Brain microvascular endothelial cell (primary cell): ENCODE measurements at regions not wholly inside any gene's neighbourhood (a gene's known extent, or its start where the extent isn't known, plus 50 kb on each side); places are given as distances from the start of the nearest gene placed in this dataset.

Source experiments
- DNase-seq: peaks from one replicate; pipeline ENCODE4 v3.0.0-alpha.2; 2020
- H3K27ac ChIP-seq: fragments of 250-450 bp; sonication (Bioruptor Pico); 2 replicates; pipeline ENCODE4 v1.5.1; 2020; ENCODE audit warnings: mild to moderate bottlenecking, moderate library complexity
- H3K27me3 ChIP-seq: fragments of 250-450 bp; sonication (Bioruptor Pico); replicated peaks from 2 replicates; pipeline ENCODE4 v1.5.1; 2020; ENCODE audit warnings: mild to moderate bottlenecking
- H3K36me3 ChIP-seq: fragments of 250-450 bp; sonication (Bioruptor Pico); replicated peaks from 2 replicates; pipeline ENCODE4 v1.5.1; 2020; ENCODE audit warnings: mild to moderate bottlenecking
- H3K4me3 ChIP-seq: 2 replicates; pipeline ENCODE4 v1.5.1; 2011; ENCODE audit warnings: low read depth, mild to moderate bottlenecking, control low read depth, low read length, moderate library complexity
- in situ Hi-C: cut with HindIII; loops from 2 replicates; pipeline ENCODE4 v1.10.0; 2017; ENCODE audit warnings: low sequenced_read_pairs, low pct_ligation_motif_present
- TF ChIP-seq, protein P1 (sequence below): IDR thresholded peaks from 2 replicates; pipeline ENCODE4 v1.5.1; 2011; ENCODE audit warnings: low read depth, mild to moderate bottlenecking, moderate library complexity, low read length, control low read depth, inconsistent platforms; ENCODE audit errors: missing control alignments

DNA sequence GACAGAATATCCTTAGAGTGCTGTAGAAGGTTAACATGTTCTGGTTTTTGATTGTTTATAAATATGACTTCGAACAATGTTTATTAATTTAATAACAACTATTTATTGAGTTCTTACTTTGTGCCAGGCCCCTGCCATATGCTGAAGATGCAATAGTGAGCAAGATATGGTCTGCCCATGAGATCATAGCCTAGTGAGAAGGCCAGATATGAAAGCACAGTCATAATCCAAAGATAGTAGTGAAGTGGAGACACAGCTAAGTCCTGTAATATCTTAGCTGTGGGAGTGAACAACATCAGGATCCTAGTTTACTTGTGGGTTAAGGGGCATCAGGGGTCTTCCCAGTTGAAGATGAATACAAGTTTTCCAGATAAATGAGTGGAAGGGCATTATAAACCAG, 189.4 kb upstream of the FBXO33 start:
- DNase-seq = no peak
- in situ Hi-C loops = no loop called here
- TF ChIP-seq, protein P1, sequence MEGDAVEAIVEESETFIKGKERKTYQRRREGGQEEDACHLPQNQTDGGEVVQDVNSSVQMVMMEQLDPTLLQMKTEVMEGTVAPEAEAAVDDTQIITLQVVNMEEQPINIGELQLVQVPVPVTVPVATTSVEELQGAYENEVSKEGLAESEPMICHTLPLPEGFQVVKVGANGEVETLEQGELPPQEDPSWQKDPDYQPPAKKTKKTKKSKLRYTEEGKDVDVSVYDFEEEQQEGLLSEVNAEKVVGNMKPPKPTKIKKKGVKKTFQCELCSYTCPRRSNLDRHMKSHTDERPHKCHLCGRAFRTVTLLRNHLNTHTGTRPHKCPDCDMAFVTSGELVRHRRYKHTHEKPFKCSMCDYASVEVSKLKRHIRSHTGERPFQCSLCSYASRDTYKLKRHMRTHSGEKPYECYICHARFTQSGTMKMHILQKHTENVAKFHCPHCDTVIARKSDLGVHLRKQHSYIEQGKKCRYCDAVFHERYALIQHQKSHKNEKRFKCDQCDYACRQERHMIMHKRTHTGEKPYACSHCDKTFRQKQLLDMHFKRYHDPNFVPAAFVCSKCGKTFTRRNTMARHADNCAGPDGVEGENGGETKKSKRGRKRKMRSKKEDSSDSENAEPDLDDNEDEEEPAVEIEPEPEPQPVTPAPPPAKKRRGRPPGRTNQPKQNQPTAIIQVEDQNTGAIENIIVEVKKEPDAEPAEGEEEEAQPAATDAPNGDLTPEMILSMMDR = no peak
- no peaks in the 10 kb centered on the region for H3K27me3 ChIP-seq
- no peaks in the 10 kb centered on the region for H3K36me3 ChIP-seq
- H3K27ac ChIP-seq = no peak overlapping the region
- H3K4me3 ChIP-seq = no peak overlapping the region

DNA sequence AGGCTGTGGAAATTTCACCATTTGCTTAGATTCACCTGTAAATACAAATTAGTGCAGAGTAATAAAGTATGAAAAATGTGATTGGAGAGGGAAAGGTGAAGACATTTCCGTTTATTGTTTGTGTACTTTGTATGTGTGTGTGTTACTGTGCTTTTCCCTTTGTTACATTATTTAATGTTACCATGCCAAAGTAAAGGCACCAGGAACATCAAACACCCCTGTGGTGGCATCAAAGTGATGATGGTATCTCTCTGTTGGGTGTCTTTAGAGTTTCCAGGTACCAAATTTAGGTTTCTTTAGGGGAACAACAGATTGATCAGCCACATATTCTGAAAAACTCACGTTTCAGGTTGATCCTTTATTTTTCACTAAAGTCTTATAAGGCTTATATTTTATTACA, 189.0 kb upstream of the FBXO33 start:
- H3K27ac ChIP-seq = no peak overlapping the region
- H3K4me3 ChIP-seq = no peak overlapping the region
- in situ Hi-C loops = no loop called here
- TF ChIP-seq, protein P1 = no peak
- no peaks in the 10 kb centered on the region for H3K27me3 ChIP-seq
- no peaks in the 10 kb centered on the region for H3K36me3 ChIP-seq
- DNase-seq = no peak

DNA sequence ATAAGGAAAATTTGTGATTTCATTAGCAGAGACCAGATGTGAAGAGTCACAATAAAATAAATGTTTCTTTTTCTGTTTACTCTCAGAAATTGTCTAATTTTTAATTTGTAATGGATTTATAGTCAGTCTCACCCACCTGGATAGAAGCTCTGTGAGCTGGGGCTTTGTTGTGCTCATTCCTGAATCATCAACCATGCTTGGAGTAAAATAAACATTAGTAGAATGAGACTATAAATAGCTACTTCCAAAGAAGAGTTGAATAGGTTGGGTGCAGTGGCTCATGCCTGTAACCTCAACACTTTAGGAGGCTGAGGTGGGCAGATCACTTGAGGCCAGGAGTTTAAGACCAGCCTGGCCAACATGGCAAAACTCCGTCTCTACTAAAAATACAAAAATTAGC, 185.3 kb upstream of the FBXO33 start:
- TF ChIP-seq, protein P1 = no peak
- no peak overlapping the region for H3K27ac ChIP-seq
- H3K36me3 ChIP-seq = no peaks in the 10 kb centered on the region
- DNase-seq = no peak
- no peak overlapping the region for H3K4me3 ChIP-seq
- H3K27me3 ChIP-seq = no peaks in the 10 kb centered on the region
- in situ Hi-C loops = no loop called here

DNA sequence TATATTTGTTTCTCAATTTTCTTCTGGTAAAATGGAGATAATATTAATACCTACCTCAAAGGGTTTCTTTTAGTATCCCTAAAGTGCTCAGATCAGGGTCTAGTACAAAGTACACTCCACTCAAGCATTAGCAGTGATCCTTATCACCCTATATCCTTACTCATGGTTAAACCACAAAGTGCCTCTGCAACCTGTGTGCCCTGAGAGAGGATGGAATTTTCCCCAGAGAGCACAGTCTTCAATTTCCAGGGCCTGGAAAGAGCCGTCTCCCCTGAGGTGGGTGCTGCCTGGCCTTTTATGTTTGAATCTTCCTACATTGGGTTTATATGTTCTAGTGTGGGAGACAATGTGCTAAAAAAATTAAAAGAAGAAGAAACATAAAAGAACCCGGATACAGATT, 183.1 kb upstream of the FBXO33 start:
- H3K27me3 ChIP-seq = no peaks in the 10 kb centered on the region
- no peak overlapping the region for H3K27ac ChIP-seq
- in situ Hi-C loops = no loop called here
- no peak for DNase-seq
- TF ChIP-seq, protein P1 = no peak
- H3K4me3 ChIP-seq = no peak overlapping the region
- H3K36me3 ChIP-seq = no peaks in the 10 kb centered on the region

DNA sequence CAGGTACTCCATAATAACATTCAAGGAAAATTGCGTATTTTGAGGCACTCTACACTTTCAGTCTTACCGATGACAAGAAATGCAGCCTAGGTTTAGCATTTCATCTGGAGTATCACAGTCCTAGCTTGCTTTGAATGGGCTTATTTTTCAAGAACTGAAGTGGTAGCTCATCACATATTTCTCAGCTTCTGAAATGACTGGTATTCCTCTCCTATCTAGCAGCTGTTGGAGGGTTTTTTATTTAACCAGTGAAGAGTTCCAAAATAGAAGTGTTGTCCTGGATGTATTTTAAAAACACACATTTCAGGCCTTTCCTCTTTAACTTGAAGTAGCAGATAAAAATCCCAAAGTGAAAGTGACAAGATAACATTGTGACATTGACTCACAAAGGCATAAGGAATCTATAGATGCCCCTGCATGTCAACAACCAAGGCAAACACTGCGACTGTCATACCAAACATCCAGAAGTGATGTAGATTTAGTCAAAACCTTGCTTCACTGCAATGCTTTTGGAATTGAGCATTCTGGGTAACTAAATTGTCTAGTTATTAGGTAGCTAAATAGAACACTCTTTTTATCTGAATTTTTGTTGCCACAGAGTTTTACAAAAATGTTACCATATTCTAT, 182.2 kb upstream of the FBXO33 start:
- in situ Hi-C loops = no loop called here
- no peak for DNase-seq
- TF ChIP-seq, protein P1 = no peak

DNA sequence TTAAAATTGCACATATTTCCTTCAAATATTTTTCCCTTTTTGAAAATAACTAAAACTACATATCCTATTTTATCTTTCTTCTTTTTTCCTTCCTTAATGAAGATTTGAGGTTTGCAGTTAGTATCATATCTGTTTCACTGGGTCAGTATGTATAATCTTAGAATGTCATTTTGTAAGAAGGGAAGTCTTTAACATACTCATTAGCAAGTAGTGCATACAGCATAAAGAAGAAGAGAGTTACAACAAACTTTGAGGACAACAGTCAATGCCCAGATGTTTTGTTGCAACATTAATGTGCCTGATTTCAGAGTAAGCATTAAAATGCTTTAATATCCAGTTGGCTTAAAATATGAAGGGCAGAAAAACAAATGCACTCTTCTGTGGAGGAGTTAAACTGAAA, 176.9 kb upstream of the FBXO33 start:
- Histone ChIP-seq H3K27me3 (no peaks in the 10 kb centered on the region), H3K4me3 (no peak overlapping the region), H3K36me3 (no peaks in the 10 kb centered on the region), H3K27ac (no peak overlapping the region)
- in situ Hi-C loops = no loop called here
- TF ChIP-seq, protein P1 = no peak
- DNase-seq = no peak

More for the DNA sequence above, 182.2 kb upstream of the FBXO33 start:
- H3K4me3 ChIP-seq = no peak overlapping the region
- no peaks in the 10 kb centered on the region for H3K36me3 ChIP-seq
- no peaks in the 10 kb centered on the region for H3K27me3 ChIP-seq
- H3K27ac ChIP-seq = no peak overlapping the region
